Stimulated activated CD4-positive, alpha-beta T cell treated with anti-CD3 and anti-CD28 coated beads, Interleukin-2, amount 100 ng/mL, for 24 hours (primary cell): ENCODE measurements at regions not wholly inside any gene's neighbourhood (a gene's known extent, or its start where the extent isn't known, plus 50 kb on each side); places are given as distances from the start of the nearest gene placed in this dataset.
"Not testable (repeated sequence)": the region's sequence is repeated elsewhere in the genome, so short reads cannot be mapped to it uniquely, and the experiment has no call there.

Source experiments
- DNase-seq, 2 donors: peaks; one replicate each; pipeline ENCODE4 v3.0.0-alpha.2; 2020

- DNase-seq: no peak
Observed at GRCh38 chr15:62218841-62219240, 53.8 kb upstream of the C2CD4B start.

GRCh38 chr15:62219799-62220198 is 54.7 kb upstream of the C2CD4B start:
- no peak for DNase-seq

GRCh38 chr15:62223020-62223419 is 57.9 kb upstream of the C2CD4B start:
- no peak for DNase-seq

GRCh38 chr15:62228604-62229003 is 63.5 kb upstream of the C2CD4B start:
- DNase-seq: no peak

- no peak for DNase-seq
Observed at GRCh38 chr15:62231856-62232255, 66.8 kb upstream of the C2CD4B start.

GRCh38 chr15:62240121-62241096 is 75.3 kb upstream of the C2CD4B start:
- no peak for DNase-seq

GRCh38 chr15:62241135-62241770 is 76.2 kb upstream of the C2CD4B start:
- no peak for DNase-seq

GRCh38 chr15:62242999-62243398 is 77.9 kb upstream of the C2CD4B start:
- no peak for DNase-seq

- no peak for DNase-seq
Observed at GRCh38 chr15:62244762-62245161, 79.7 kb upstream of the C2CD4B start.

- DNase-seq: no peak
Observed at GRCh38 chr15:62248277-62248984, 83.3 kb upstream of the C2CD4B start.

GRCh38 chr15:62249501-62249900 is 84.4 kb upstream of the C2CD4B start:
- DNase-seq: no peak

GRCh38 chr15:62250186-62250585 is 85.1 kb upstream of the C2CD4B start:
- no peak for DNase-seq

- DNase-seq: no peak
Observed at GRCh38 chr15:62250978-62251377, 85.9 kb upstream of the C2CD4B start.

- DNase-seq: no peak
Observed at GRCh38 chr15:62253294-62253693, 88.2 kb upstream of the C2CD4B start.

- peak; percentile 76 to 83 for DNase-seq
Observed at GRCh38 chr15:62254137-62254934, 89.3 kb upstream of the C2CD4B start.

GRCh38 chr15:62256430-62256829 is 91.3 kb upstream of the C2CD4B start:
- not testable (repeated sequence) for DNase-seq

- no peak for DNase-seq
Observed at GRCh38 chr15:62257996-62258521, 93.0 kb upstream of the C2CD4B start.

- DNase-seq: no peak
Observed at GRCh38 chr15:62262305-62262941, 97.3 kb upstream of the C2CD4B start.

- DNase-seq: no peak
Observed at GRCh38 chr15:62264196-62264595, 99.1 kb upstream of the C2CD4B start.

- DNase-seq: no peak
Observed at GRCh38 chr15:62269504-62269903, 104.4 kb upstream of the C2CD4B start.

GRCh38 chr15:62270216-62270921 is 105.3 kb upstream of the C2CD4B start:
- no peak for DNase-seq
